ENCODE measurements at regions not wholly inside any gene's neighbourhood (a gene's known extent, or its start where the extent isn't known, plus 50 kb on each side); places are given as distances from the start of the nearest gene placed in this dataset.

DNA sequence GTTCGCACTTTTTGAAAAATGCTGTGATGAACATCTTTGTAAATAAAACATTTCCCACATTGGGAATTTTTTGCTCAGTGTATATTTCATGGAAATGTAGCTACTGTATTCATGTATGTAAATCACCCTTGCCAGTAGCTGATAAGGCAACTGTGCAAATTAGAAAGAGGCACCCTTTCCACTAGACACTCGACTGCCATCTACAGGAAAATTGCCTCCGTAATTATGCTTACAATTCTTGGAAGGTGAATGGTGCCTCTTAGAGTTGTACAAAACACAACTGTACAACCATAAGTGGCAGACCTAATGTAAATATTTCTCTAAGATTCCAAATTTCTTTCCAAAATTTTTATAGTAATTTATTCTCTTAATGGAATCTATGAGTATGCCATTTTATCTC, 491.7 kb downstream of the CCSER2 start:
- Histone ChIP-seq H3K23ac (ENCODE audit: low read length) (no peak overlapping the region), H3K27me3 (ENCODE audit: insufficient read depth, low read length) (no peaks in the 10 kb centered on the region), H3K9ac (ENCODE audit: low read length) (no peak overlapping the region), H2BK5ac (ENCODE audit: low read depth, low read length, poor library complexity) (no peak overlapping the region), H2AFZ (ENCODE audit: insufficient read depth, low read length, poor library complexity) (no peak overlapping the region), H3K79me2 (ENCODE audit: control insufficient read depth, insufficient read depth, low read length, poor library complexity) (no peaks in the 10 kb centered on the region), H3K4ac (ENCODE audit: low read depth, low read length) (no peak overlapping the region), H2BK120ac (ENCODE audit: insufficient read depth, low read length, poor library complexity) (no peak overlapping the region), H3K79me1 (ENCODE audit: low read length) (peaks cover 2% of the 10 kb centered on the region), H4K8ac (ENCODE audit: low read depth, low read length) (no peak overlapping the region), H3K18ac (ENCODE audit: low read length) (no peak overlapping the region), H3K36me3 (ENCODE audit: control insufficient read depth in 1 of 2, insufficient read depth in 2 of 2, low read length in 2 of 2) (no peaks in the 10 kb centered on the region), H3K4me2 (ENCODE audit: low read length) (no peak overlapping the region), H2AK5ac (ENCODE audit: low read length) (no peak overlapping the region), H3K27ac (ENCODE audit: low read depth, low read length) (no peak overlapping the region), H3K9me3 (ENCODE audit: insufficient read depth, low read depth, low read length) (peaks cover 5% of the 10 kb centered on the region), H4K12ac (ENCODE audit: low read depth, low read length) (no peak overlapping the region), H3K14ac (ENCODE audit: low read length) (no peak overlapping the region), H2BK12ac (ENCODE audit: low read length) (no peak overlapping the region), H3K4me3 (ENCODE audit: low read depth, low read length) (no peak overlapping the region), H3K4me1 (ENCODE audit: control insufficient read depth in 1 of 2, insufficient read depth in 2 of 2, low read length in 2 of 2) (peaks cover 0 to 7% of the 10 kb centered on the region in 2 experiments), H4K91ac (ENCODE audit: low read depth, low read length) (no peak overlapping the region)
- no CpG with 5 or more reads among the region's 3 CpGs for WGBS (ENCODE audit: extremely low coverage, insufficient coverage, insufficient read length)
- peak in 1 of 2 donors; percentile 32 for DNase-seq

DNA sequence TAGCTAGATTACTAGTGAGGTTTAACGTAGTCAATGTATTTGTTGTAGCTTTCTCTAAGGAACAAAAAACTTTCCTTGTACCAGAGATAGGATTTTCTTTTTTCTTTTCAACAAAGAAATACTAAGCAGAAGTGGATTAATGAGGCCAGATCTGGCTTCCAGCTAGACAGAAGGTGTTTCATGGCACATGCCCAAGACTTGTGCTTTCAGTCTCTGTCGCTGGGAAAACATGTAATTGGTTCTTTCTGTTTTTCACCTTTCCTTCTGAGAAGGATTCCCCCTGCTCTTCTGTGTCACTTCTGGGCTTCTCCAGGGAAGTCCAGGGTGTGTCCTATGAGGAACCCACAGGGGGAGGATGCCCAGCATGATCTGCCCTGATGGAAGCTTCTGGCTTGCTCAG, 492.2 kb downstream of the CCSER2 start:
- Histone ChIP-seq H3K4ac (ENCODE audit: low read depth, low read length) (no peak overlapping the region), H2AFZ (ENCODE audit: insufficient read depth, low read length, poor library complexity) (no peak overlapping the region), H3K4me1 (ENCODE audit: control insufficient read depth in 1 of 2, insufficient read depth in 2 of 2, low read length in 2 of 2) (peaks cover 0 to 7% of the 10 kb centered on the region in 2 experiments), H3K9ac (ENCODE audit: low read length) (no peak overlapping the region), H3K23ac (ENCODE audit: low read length) (no peak overlapping the region), H2AK5ac (ENCODE audit: low read length) (no peak overlapping the region), H2BK120ac (ENCODE audit: insufficient read depth, low read length, poor library complexity) (no peak overlapping the region), H2BK5ac (ENCODE audit: low read depth, low read length, poor library complexity) (no peak overlapping the region), H3K4me3 (ENCODE audit: low read depth, low read length) (no peak overlapping the region), H2BK12ac (ENCODE audit: low read length) (no peak overlapping the region), H3K4me2 (ENCODE audit: low read length) (no peak overlapping the region), H3K27ac (ENCODE audit: low read depth, low read length) (no peak overlapping the region), H3K18ac (ENCODE audit: low read length) (no peak overlapping the region), H3K9me3 (ENCODE audit: insufficient read depth, low read depth, low read length) (peaks cover 5% of the 10 kb centered on the region), H4K8ac (ENCODE audit: low read depth, low read length) (no peak overlapping the region), H3K79me2 (ENCODE audit: control insufficient read depth, insufficient read depth, low read length, poor library complexity) (no peaks in the 10 kb centered on the region), H4K91ac (ENCODE audit: low read depth, low read length) (peak overlapping the region; percentile 4), H3K79me1 (ENCODE audit: low read length) (peaks cover 2% of the 10 kb centered on the region), H4K12ac (ENCODE audit: low read depth, low read length) (no peak overlapping the region), H3K27me3 (ENCODE audit: insufficient read depth, low read length) (no peaks in the 10 kb centered on the region), H3K36me3 (ENCODE audit: control insufficient read depth in 1 of 2, insufficient read depth in 2 of 2, low read length in 2 of 2) (no peaks in the 10 kb centered on the region), H3K14ac (ENCODE audit: low read length) (no peak overlapping the region)
- WGBS (ENCODE audit: extremely low coverage, insufficient coverage, insufficient read length), result no CpG with 5 or more reads among the region's 2 CpGs
- DNase-seq, result no peak

DNA sequence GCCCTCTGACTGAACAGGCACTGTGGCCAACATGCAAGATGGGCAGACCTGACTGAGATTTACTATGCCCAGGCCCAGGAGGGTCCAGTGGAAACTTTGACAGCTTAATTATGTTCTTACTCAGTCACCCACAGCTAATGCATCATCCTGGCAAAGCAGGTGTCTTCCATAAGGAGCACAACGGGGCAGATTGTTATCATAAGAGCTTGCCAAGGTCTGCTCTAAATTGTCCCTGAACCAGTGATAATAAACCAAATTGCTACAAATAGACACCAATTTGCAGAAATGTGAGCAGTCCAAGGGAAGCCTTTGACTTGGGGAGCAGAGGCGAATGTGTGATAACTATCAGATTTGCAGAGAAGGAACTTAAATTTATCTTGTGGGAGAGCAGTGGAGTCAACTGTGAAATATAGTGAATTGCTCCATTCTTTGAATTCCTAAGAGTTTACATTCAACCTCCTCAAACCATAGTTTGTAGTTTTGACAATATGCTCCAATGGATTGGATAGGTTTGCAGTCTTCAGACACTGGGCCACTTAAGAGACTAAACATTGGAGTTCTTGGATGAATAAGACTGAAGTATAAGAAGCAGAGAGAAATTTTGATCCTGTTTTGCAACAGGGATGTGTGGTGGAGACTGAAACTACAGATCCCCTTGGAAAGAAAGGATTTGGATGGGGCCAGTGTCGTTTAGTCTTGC, 494.7 kb downstream of the CCSER2 start:
- H3K4me2 ChIP-seq (ENCODE audit: low read length), result no peak overlapping the region
- peaks cover 3 to 15% of the 10 kb centered on the region in 2 experiments for H3K4me1 ChIP-seq (ENCODE audit: control insufficient read depth in 1 of 2, insufficient read depth in 2 of 2, low read length in 2 of 2)
- H4K12ac ChIP-seq (ENCODE audit: low read depth, low read length), result no peak overlapping the region
- H4K91ac ChIP-seq (ENCODE audit: low read depth, low read length), result no peak overlapping the region
- no peak overlapping the region for H2BK120ac ChIP-seq (ENCODE audit: insufficient read depth, low read length, poor library complexity)
- no peak overlapping the region for H2AFZ ChIP-seq (ENCODE audit: insufficient read depth, low read length, poor library complexity)
- H3K4me3 ChIP-seq (ENCODE audit: low read depth, low read length), result no peak overlapping the region
- DNase-seq, result no peak
- H3K36me3 ChIP-seq (ENCODE audit: control insufficient read depth in 1 of 2, insufficient read depth in 2 of 2, low read length in 2 of 2), result no peaks in the 10 kb centered on the region
- no peak overlapping the region for H3K9ac ChIP-seq (ENCODE audit: low read length)
- no CpG with 5 or more reads among the region's 3 CpGs for WGBS (ENCODE audit: extremely low coverage, insufficient coverage, insufficient read length)
- peaks cover 2% of the 10 kb centered on the region for H3K9me3 ChIP-seq (ENCODE audit: insufficient read depth, low read depth, low read length)
- H4K8ac ChIP-seq (ENCODE audit: low read depth, low read length), result no peak overlapping the region
- no peak overlapping the region for H2BK5ac ChIP-seq (ENCODE audit: low read depth, low read length, poor library complexity)
- H3K79me2 ChIP-seq (ENCODE audit: control insufficient read depth, insufficient read depth, low read length, poor library complexity), result no peaks in the 10 kb centered on the region
- no peak overlapping the region for H3K27ac ChIP-seq (ENCODE audit: low read depth, low read length)
- no peak overlapping the region for H3K4ac ChIP-seq (ENCODE audit: low read depth, low read length)
- H3K27me3 ChIP-seq (ENCODE audit: insufficient read depth, low read length), result no peaks in the 10 kb centered on the region
- no peak overlapping the region for H2AK5ac ChIP-seq (ENCODE audit: low read length)
- no peak overlapping the region for H3K18ac ChIP-seq (ENCODE audit: low read length)
- peaks cover 6% of the 10 kb centered on the region for H3K79me1 ChIP-seq (ENCODE audit: low read length)
- no peak overlapping the region for H3K23ac ChIP-seq (ENCODE audit: low read length)
- H3K14ac ChIP-seq (ENCODE audit: low read length), result no peak overlapping the region
- H2BK12ac ChIP-seq (ENCODE audit: low read length), result no peak overlapping the region

- no peak overlapping the region for H4K12ac ChIP-seq (ENCODE audit: low read depth, low read length)
- no peak overlapping the region for H2AK5ac ChIP-seq (ENCODE audit: low read length)
- H2AFZ ChIP-seq (ENCODE audit: insufficient read depth, low read length, poor library complexity), result no peak overlapping the region
- no peak overlapping the region for H3K4me2 ChIP-seq (ENCODE audit: low read length)
- H3K9ac ChIP-seq (ENCODE audit: low read length), result no peak overlapping the region
- peaks cover 12% of the 10 kb centered on the region for H3K79me1 ChIP-seq (ENCODE audit: low read length)
- H3K4me1 ChIP-seq (ENCODE audit: control insufficient read depth in 1 of 2, insufficient read depth in 2 of 2, low read length in 2 of 2), result peaks cover 6 to 21% of the 10 kb centered on the region in 2 experiments
- no peak overlapping the region for H2BK12ac ChIP-seq (ENCODE audit: low read length)
- no peak overlapping the region for H3K27ac ChIP-seq (ENCODE audit: low read depth, low read length)
- WGBS (ENCODE audit: extremely low coverage, insufficient coverage, insufficient read length), result no CpG with 5 or more reads among the region's 1 CpG
- H3K27me3 ChIP-seq (ENCODE audit: insufficient read depth, low read length), result no peaks in the 10 kb centered on the region
- H4K8ac ChIP-seq (ENCODE audit: low read depth, low read length), result no peak overlapping the region
- H3K36me3 ChIP-seq (ENCODE audit: control insufficient read depth in 1 of 2, insufficient read depth in 2 of 2, low read length in 2 of 2), result no peaks in the 10 kb centered on the region
- H3K18ac ChIP-seq (ENCODE audit: low read length), result no peak overlapping the region
- no peak overlapping the region for H2BK120ac ChIP-seq (ENCODE audit: insufficient read depth, low read length, poor library complexity)
- H2BK5ac ChIP-seq (ENCODE audit: low read depth, low read length, poor library complexity), result no peak overlapping the region
- H3K4ac ChIP-seq (ENCODE audit: low read depth, low read length), result no peak overlapping the region
- H4K91ac ChIP-seq (ENCODE audit: low read depth, low read length), result no peak overlapping the region
- no peaks in the 10 kb centered on the region for H3K79me2 ChIP-seq (ENCODE audit: control insufficient read depth, insufficient read depth, low read length, poor library complexity)
- no peak overlapping the region for H3K4me3 ChIP-seq (ENCODE audit: low read depth, low read length)
- H3K14ac ChIP-seq (ENCODE audit: low read length), result no peak overlapping the region
- no peak for DNase-seq
- no peaks in the 10 kb centered on the region for H3K9me3 ChIP-seq (ENCODE audit: insufficient read depth, low read depth, low read length)
- no peak overlapping the region for H3K23ac ChIP-seq (ENCODE audit: low read length)
Observed at GRCh38 chr10:84824525-84824924, 496.1 kb downstream of the CCSER2 start.
